HEK293 (cell line): ENCODE measurements at regions not wholly inside any gene's neighbourhood (a gene's known extent, or its start where the extent isn't known, plus 50 kb on each side); places are given as distances from the start of the nearest gene placed in this dataset.

Experiments
- CTCF ChIA-PET: fragments of 350-600 bp; formaldehyde crosslinking; extraction: SDS; loops from one replicate; lab custom pipeline; 2021; ENCODE audit warnings: antibody characterized with exemption; lab: Yijun Ruan, JAX
- POLR2A ChIA-PET: fragments of 300-600 bp; formaldehyde crosslinking; extraction: SDS; loops from one replicate; lab custom pipeline; 2020; ENCODE audit warnings: antibody characterized with exemption, inconsistent platforms; lab: Yijun Ruan, JAX
- H3K27ac ChIP-seq: fragments of 200-500 bp; sonication (Bioruptor generic); 2 replicates; pipeline ENCODE4 v1.5.1; 2014; ENCODE audit warnings: low read depth, low read length, control low read depth, inconsistent platforms; ENCODE audit errors: extremely low read depth
- H3K36me3 ChIP-seq, 2 experiments: fragments of 200-500 bp in 1 of 2; sonication (Bioruptor generic) in 1 of 2; 1 replicate in 1 of 2; 2 replicates in 1 of 2; pipeline ENCODE4 v1.5.1; 2014 to 2017; ENCODE audit warnings: inconsistent platforms in 2 of 2, low read length in 2 of 2; ENCODE audit not compliant: control insufficient read depth in 2 of 2, insufficient read depth in 1 of 2
- H3K4me1 ChIP-seq: fragments of 200-500 bp; sonication (Bioruptor generic); 2 replicates; pipeline ENCODE4 v1.5.1; 2014; ENCODE audit warnings: mild to moderate bottlenecking, low read length, inconsistent platforms; ENCODE audit not compliant: control insufficient read depth, insufficient read depth
- H3K4me3 ChIP-seq: 2 replicates; pipeline ENCODE4 v1.5.1; 2011; ENCODE audit warnings: low read depth, mild to moderate bottlenecking, control low read depth, low read length, moderate library complexity
- H3K9me3 ChIP-seq: fragments of 200-500 bp; sonication (Bioruptor generic); 2 replicates; pipeline ENCODE4 v1.5.1; 2014; ENCODE audit warnings: low read depth, low read length, inconsistent platforms; ENCODE audit not compliant: control insufficient read depth, insufficient read depth
- HOXD13 ChIP-seq: sonication (generic); formaldehyde crosslinking; IDR thresholded peaks from 2 replicates; pipeline ENCODE4 v1.8.0; 2022; ENCODE audit warnings: missing genetic modification reagents, borderline replicate concordance
- KLF1 ChIP-seq: fragments of 450-650 bp; formaldehyde crosslinking; IDR thresholded peaks from 2 replicates; pipeline ENCODE4 v1.5.1; 2016; ENCODE audit warnings: missing biosample characterization, missing genetic modification characterization
- ZBTB1 ChIP-seq: fragments of 450-650 bp; formaldehyde crosslinking; IDR thresholded peaks from 2 replicates; pipeline ENCODE4 v1.5.1; 2016; ENCODE audit warnings: missing biosample characterization, missing genetic modification characterization
- ZNF146 ChIP-seq: fragments of 450-650 bp; formaldehyde crosslinking; IDR thresholded peaks from 2 replicates; pipeline ENCODE4 v1.5.1; 2016; ENCODE audit warnings: missing biosample characterization, missing genetic modification characterization
- ZNF157 ChIP-seq: fragments of 450-650 bp; formaldehyde crosslinking; IDR thresholded peaks from 2 replicates; pipeline ENCODE4 v1.5.1; 2016; ENCODE audit warnings: missing biosample characterization, missing genetic modification characterization
- ZNF335 ChIP-seq: fragments of 450-650 bp; formaldehyde crosslinking; conservative IDR thresholded peaks from 2 replicates; pipeline ENCODE4 v1.5.1; 2016; ENCODE audit warnings: missing biosample characterization, missing genetic modification characterization
- ZNF37A ChIP-seq: fragments of 450-650 bp; IDR thresholded peaks from 2 replicates; pipeline ENCODE4 v1.5.1; 2018; ENCODE audit warnings: missing biosample characterization, missing genetic modification characterization
- ZNF529 ChIP-seq: fragments of 450-650 bp; formaldehyde crosslinking; IDR thresholded peaks from 2 replicates; pipeline ENCODE4 v1.5.1; 2017; ENCODE audit warnings: missing genetic modification characterization, missing biosample characterization; ENCODE audit not compliant: insufficient replicate concordance
- ZNF600 ChIP-seq: fragments of 450-650 bp; formaldehyde crosslinking; IDR thresholded peaks from 2 replicates; pipeline ENCODE4 v1.5.1; 2016; ENCODE audit warnings: missing biosample characterization, missing genetic modification characterization
- ZNF626 ChIP-seq: fragments of 450-650 bp; sonication (Bioruptor Pico); formaldehyde crosslinking; IDR thresholded peaks from 2 replicates; pipeline ENCODE4 v1.5.1; 2018; ENCODE audit warnings: missing biosample characterization, missing genetic modification characterization, inconsistent platforms
- ZSCAN16 ChIP-seq: fragments of 450-650 bp; formaldehyde crosslinking; IDR thresholded peaks from 2 replicates; pipeline ENCODE4 v1.5.1; 2016; ENCODE audit warnings: missing biosample characterization, missing genetic modification characterization
- TF ChIP-seq, protein P1 (sequence below): fragments of 450-650 bp; formaldehyde crosslinking; IDR thresholded peaks from 2 replicates; pipeline ENCODE4 v1.5.1; 2016; ENCODE audit warnings: missing biosample characterization, missing genetic modification characterization
- TF ChIP-seq, protein P2 (sequence below): fragments of 450-650 bp; formaldehyde crosslinking; IDR thresholded peaks from 2 replicates; pipeline ENCODE4 v1.5.1; 2017; ENCODE audit warnings: missing biosample characterization, missing genetic modification characterization
- TF ChIP-seq, protein P3 (sequence below): fragments of 450-650 bp; formaldehyde crosslinking; IDR thresholded peaks from 2 replicates; pipeline ENCODE4 v1.5.1; 2017; ENCODE audit warnings: missing biosample characterization, missing genetic modification characterization
- TF ChIP-seq, protein P4 (sequence below): fragments of 450-650 bp; formaldehyde crosslinking; IDR thresholded peaks from 2 replicates; pipeline ENCODE4 v1.5.1; 2016; ENCODE audit warnings: missing biosample characterization, missing genetic modification characterization
- TF ChIP-seq, protein P5 (sequence below): fragments of 450-650 bp; formaldehyde crosslinking; IDR thresholded peaks from 2 replicates; pipeline ENCODE4 v1.5.1; 2016; ENCODE audit warnings: missing biosample characterization, missing genetic modification characterization

DNA sequence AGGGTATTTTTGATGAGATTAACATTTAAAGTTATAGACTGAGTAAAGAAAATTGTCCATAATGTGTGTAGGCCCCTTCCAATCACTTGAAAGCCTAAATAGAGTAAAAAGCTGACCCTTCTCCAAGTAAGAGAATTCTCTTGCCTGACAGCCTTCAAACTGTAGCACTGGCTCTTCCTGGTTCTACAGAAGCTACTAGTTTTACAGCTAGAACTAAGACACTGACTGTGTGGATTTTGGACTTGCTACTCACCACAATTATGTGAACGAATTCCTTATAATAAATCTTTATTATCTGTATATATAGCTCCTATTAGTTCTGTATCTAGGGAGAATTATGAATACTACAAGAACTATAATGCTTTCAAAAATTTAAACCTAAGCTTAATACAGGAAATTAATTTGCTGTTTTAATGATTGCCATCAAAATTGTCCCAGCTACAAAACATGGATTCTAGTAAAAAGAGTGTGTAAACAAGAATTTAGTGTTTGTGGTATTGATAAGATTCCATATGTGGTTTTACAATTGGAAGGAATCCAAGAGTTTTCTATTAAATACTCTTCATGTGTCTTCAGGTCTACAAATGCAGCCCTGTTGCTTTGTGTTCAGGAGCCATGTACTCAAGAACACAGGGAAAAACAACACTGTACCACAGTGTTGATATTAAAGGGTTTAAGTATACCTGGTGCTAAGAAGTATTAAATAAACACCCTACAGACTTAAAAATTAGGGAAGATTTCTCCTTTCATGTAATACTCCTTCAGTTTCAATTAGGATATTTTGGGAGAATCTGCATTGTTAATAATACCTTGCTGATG, 366.5 kb downstream of the CXXC4 start:
- Histone ChIP-seq H3K4me3 (no peak overlapping the region), H3K9me3 (no peaks in the 10 kb centered on the region)
- ChIA-PET CTCF (no interaction called here), POLR2A (no interaction called here)
- no peak for TF ChIP-seq ZNF146 (tag by site-specific recombination)
- TF ChIP-seq ZNF529 (tag by site-specific recombination), result no peak
- TF ChIP-seq, protein P1, sequence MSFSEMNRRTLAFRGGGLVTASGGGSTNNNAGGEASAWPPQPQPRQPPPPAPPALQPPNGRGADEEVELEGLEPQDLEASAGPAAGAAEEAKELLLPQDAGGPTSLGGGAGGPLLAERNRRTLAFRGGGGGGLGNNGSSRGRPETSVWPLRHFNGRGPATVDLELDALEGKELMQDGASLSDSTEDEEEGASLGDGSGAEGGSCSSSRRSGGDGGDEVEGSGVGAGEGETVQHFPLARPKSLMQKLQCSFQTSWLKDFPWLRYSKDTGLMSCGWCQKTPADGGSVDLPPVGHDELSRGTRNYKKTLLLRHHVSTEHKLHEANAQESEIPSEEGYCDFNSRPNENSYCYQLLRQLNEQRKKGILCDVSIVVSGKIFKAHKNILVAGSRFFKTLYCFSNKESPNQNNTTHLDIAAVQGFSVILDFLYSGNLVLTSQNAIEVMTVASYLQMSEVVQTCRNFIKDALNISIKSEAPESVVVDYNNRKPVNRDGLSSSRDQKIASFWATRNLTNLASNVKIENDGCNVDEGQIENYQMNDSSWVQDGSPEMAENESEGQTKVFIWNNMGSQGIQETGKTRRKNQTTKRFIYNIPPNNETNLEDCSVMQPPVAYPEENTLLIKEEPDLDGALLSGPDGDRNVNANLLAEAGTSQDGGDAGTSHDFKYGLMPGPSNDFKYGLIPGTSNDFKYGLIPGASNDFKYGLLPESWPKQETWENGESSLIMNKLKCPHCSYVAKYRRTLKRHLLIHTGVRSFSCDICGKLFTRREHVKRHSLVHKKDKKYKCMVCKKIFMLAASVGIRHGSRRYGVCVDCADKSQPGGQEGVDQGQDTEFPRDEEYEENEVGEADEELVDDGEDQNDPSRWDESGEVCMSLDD (tag by site-specific recombination), result no peak
- TF ChIP-seq, protein P2, sequence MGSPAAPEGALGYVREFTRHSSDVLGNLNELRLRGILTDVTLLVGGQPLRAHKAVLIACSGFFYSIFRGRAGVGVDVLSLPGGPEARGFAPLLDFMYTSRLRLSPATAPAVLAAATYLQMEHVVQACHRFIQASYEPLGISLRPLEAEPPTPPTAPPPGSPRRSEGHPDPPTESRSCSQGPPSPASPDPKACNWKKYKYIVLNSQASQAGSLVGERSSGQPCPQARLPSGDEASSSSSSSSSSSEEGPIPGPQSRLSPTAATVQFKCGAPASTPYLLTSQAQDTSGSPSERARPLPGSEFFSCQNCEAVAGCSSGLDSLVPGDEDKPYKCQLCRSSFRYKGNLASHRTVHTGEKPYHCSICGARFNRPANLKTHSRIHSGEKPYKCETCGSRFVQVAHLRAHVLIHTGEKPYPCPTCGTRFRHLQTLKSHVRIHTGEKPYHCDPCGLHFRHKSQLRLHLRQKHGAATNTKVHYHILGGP (tag by site-specific recombination), result no peak
- no peak for TF ChIP-seq KLF1 (tag by site-specific recombination)
- no peak for TF ChIP-seq HOXD13 (CRISPR knock-in tag)
- TF ChIP-seq, all 188 proteins: peak for 0
- Histone ChIP-seq H3K36me3 (no peaks in the 10 kb centered on the region), H3K27ac (no peak overlapping the region), H3K4me1 (no peaks in the 10 kb centered on the region)

DNA sequence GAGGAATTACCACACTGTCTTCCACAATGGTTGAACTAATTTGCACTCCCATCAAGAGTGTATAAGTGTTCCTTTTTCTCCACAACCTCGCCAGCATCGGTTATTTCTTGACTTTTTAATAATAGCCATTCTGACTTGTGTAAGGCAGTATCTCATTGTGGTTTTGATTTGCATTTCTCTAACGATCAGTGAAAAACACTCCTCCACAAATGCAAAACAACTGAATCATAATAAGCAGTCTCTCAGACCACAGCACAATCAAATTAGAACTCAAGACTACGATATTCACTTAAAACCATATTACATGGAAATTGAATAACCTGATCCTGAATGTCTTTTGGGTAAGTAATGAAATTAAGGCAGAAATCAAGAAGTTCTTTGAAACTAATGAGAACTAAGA, 371.7 kb downstream of the CXXC4 start:
- no peak for TF ChIP-seq ZNF600
- TF ChIP-seq ZNF335 (tag by site-specific recombination), result no peak
- TF ChIP-seq ZNF37A (tag by site-specific recombination), result no peak
- TF ChIP-seq ZBTB1, result no peak
- no peaks in the 10 kb centered on the region for H3K9me3 ChIP-seq
- no peak overlapping the region for H3K4me3 ChIP-seq
- H3K36me3 ChIP-seq, result no peaks in the 10 kb centered on the region
- ChIA-PET POLR2A (no interaction called here), CTCF (no interaction called here)
- no peak overlapping the region for H3K27ac ChIP-seq
- no peaks in the 10 kb centered on the region for H3K4me1 ChIP-seq

DNA sequence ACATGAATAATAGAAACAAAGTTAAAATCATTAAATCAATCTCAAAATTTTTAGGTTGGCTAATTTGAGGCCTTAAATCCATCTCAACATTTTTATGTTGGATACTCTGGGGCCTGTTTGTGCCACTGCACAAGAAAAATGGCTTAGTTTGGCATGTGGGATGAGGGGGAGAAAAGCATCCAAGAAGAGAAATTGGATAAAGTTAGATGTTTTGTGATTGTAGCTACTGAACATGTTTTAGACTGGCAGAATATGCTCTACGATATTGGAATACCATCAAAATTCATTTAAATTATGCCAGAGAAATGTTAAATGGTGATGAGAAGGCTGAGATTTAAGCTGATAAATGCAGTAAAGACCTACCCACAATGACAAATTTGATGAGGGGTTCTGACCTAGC, 376.9 kb downstream of the CXXC4 start:
- ChIA-PET CTCF (no interaction called here), POLR2A (no interaction called here)
- TF ChIP-seq ZSCAN16, result no peak
- TF ChIP-seq ZNF37A (tag by site-specific recombination), result no peak
- no peak for TF ChIP-seq ZNF157
- TF ChIP-seq ZNF626 (tag by site-specific recombination), result no peak

DNA sequence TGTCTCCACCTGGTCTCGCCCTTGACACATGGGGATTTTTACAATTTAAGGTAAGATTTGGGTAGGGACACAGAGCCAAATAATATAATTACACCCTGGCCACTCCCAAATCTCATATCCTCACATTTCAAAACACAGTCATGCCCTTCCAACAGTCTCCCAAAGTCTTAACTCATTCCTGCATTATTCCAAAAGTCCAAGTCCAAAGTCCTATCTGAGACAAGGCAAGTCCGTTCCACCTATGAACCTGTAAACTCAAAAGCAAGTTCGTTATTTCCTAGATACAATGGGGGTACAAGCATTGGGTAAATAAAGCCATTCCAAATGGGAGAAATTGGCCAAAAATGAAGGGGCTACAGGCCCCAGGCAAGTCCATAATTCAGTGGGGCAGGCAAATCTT, 380.8 kb downstream of the CXXC4 start:
- CTCF ChIA-PET, result no interaction called here
- Histone ChIP-seq H3K4me3 (no peak overlapping the region), H3K4me1 (no peaks in the 10 kb centered on the region), H3K36me3 (no peaks in the 10 kb centered on the region), H3K27ac (no peak overlapping the region), H3K9me3 (no peaks in the 10 kb centered on the region)
- POLR2A ChIA-PET, result no interaction called here
- TF ChIP-seq, protein P3, sequence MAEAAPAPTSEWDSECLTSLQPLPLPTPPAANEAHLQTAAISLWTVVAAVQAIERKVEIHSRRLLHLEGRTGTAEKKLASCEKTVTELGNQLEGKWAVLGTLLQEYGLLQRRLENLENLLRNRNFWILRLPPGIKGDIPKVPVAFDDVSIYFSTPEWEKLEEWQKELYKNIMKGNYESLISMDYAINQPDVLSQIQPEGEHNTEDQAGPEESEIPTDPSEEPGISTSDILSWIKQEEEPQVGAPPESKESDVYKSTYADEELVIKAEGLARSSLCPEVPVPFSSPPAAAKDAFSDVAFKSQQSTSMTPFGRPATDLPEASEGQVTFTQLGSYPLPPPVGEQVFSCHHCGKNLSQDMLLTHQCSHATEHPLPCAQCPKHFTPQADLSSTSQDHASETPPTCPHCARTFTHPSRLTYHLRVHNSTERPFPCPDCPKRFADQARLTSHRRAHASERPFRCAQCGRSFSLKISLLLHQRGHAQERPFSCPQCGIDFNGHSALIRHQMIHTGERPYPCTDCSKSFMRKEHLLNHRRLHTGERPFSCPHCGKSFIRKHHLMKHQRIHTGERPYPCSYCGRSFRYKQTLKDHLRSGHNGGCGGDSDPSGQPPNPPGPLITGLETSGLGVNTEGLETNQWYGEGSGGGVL (tag by site-specific recombination), result no peak
- TF ChIP-seq, protein P4, sequence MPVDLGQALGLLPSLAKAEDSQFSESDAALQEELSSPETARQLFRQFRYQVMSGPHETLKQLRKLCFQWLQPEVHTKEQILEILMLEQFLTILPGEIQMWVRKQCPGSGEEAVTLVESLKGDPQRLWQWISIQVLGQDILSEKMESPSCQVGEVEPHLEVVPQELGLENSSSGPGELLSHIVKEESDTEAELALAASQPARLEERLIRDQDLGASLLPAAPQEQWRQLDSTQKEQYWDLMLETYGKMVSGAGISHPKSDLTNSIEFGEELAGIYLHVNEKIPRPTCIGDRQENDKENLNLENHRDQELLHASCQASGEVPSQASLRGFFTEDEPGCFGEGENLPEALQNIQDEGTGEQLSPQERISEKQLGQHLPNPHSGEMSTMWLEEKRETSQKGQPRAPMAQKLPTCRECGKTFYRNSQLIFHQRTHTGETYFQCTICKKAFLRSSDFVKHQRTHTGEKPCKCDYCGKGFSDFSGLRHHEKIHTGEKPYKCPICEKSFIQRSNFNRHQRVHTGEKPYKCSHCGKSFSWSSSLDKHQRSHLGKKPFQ, result no peak
- TF ChIP-seq, protein P5, sequence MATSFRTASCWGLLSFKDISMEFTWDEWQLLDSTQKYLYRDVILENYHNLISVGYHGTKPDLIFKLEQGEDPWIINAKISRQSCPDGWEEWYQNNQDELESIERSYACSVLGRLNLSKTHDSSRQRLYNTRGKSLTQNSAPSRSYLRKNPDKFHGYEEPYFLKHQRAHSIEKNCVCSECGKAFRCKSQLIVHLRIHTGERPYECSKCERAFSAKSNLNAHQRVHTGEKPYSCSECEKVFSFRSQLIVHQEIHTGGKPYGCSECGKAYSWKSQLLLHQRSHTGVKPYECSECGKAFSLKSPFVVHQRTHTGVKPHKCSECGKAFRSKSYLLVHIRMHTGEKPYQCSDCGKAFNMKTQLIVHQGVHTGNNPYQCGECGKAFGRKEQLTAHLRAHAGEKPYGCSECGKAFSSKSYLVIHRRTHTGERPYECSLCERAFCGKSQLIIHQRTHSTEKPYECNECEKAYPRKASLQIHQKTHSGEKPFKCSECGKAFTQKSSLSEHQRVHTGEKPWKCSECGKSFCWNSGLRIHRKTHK (tag by site-specific recombination), result no peak
- TF ChIP-seq ZNF600, result no peak

More for the DNA sequence above, 376.9 kb downstream of the CXXC4 start:
- no peaks in the 10 kb centered on the region for H3K36me3 ChIP-seq
- no peak overlapping the region for H3K27ac ChIP-seq
- no peaks in the 10 kb centered on the region for H3K9me3 ChIP-seq
- H3K4me1 ChIP-seq, result no peaks in the 10 kb centered on the region
- no peak overlapping the region for H3K4me3 ChIP-seq
